GM21526 (cell line): ENCODE measurements at regions not wholly inside any gene's neighbourhood (a gene's known extent, or its start where the extent isn't known, plus 50 kb on each side); places are given as distances from the start of the nearest gene placed in this dataset.
"Not testable (repeated sequence)": the region's sequence is repeated elsewhere in the genome, so short reads cannot be mapped to it uniquely, and the experiment has no call there.

Experiments used
- ATAC-seq: cut with Tn5 transposase; IDR thresholded peaks from one replicate; pipeline ENCODE4 v1.9.1; 2021; ENCODE audit warnings: moderate library complexity; ENCODE audit not compliant: unreplicated experiment, low FRiP score

- no peak for ATAC-seq
These were observed 241.9 kb upstream of the NBEA start for GRCh38 chr13:34700155-34700554.

DNA sequence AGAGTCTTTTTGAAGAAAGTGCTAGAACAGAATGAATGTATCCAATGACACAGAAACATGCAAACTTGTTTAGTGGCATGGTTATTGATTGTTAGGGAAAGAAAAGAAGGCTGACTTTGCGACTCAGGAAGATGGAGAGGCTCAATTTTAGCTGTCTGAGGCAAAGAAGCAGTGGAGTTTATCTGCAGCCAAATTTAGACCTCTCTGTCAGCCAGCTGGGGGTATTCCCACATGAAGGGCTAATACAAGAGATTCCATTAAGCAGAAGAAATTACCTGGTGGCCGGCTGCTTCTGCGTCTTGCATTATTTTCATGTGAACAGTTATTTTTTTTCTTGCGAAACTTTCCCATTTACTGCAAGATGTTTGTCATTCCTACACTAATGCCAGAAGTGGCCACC lies 240.2 kb upstream of the NBEA start:
- no peak for ATAC-seq

GRCh38 chr13:34708566-34709313 lies 233.3 kb upstream of the NBEA start:
- ATAC-seq: no peak

- ATAC-seq: no peak
These were observed 222.8 kb upstream of the NBEA start for GRCh38 chr13:34719060-34719875.

DNA sequence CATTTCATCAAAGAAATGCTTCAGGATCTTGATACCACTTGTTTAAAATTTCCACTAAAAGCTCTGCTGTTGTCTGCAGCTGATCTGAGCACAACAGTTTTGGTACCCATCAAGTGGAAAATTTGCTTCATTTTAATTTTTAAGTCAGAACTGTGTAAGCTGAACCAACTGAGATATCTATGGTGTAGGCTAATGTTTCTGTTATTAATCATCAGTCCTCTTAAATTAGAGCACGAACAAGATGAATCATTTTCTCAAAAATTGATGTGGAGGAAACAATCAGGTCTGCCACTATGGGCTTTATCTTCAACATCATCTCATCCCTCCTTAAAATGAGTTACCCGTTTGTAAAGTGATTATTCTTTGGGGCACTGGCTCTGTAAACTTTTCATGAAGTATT lies 221.5 kb upstream of the NBEA start:
- no peak for ATAC-seq

GRCh38 chr13:34721631-34722595 lies 220.2 kb upstream of the NBEA start:
- no peak for ATAC-seq

- ATAC-seq: no peak
These were observed 219.1 kb upstream of the NBEA start for GRCh38 chr13:34722922-34723321.

DNA sequence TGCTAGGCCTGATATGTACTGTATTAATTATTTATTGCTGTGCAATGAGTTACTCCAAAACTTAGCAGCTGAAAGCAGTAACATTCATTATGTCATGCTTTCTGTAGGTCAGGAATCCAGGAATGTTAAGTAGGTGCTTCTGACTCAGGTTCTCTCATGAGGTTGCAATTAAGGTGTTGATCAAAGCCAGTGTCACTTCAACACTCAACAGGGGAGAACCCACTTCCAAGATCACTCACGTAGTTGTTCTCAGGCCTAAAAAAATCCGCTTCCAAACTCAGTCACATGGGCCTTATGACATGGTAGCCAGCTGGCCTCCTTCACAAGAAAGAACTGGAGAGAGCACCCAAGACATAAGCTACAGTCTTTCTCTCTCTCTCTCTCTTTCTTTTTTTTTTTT lies 211.1 kb upstream of the NBEA start:
- no peak for ATAC-seq

GRCh38 chr13:34731486-34731885 lies 210.6 kb upstream of the NBEA start:
- ATAC-seq: no peak

GRCh38 chr13:34733721-34734120 lies 208.3 kb upstream of the NBEA start:
- no peak for ATAC-seq

GRCh38 chr13:34734932-34735331 lies 207.1 kb upstream of the NBEA start:
- no peak for ATAC-seq

DNA sequence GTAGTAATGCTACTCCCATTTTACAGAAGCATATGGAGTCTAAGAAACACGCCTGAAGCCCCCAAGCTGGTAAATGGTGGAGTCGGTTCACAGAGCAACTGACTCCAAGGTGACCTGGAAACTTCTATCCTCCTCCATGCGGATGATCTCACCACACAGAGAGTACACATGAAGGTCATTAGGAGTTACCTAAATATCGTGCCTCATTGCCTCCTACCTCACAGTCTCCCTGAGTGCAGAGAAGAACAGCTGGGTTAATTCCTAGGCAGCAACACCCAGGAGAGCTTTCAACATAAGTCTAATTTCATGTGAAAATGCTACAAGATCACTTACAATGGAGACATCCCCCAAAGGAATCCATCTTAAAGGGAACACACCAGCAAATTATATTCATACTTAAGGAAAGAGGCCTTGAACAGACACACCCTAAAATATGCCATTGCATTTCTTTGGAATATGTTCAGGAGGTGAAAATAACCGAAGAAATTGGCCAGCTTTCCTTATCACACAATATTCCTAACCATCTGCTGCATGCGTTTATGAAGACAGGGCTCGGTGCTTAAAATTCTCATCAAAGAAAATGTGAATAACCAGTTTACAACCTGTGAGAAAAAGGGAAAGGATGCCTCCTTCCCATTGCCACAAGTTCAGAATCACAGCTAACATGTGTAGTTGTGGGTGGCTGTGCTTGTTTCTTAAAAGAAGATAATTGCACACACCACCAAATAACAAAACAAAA lies 203.6 kb upstream of the NBEA start:
- ATAC-seq: no peak

- ATAC-seq: not testable (repeated sequence)
These were observed 195.0 kb upstream of the NBEA start for GRCh38 chr13:34747056-34747455.

DNA sequence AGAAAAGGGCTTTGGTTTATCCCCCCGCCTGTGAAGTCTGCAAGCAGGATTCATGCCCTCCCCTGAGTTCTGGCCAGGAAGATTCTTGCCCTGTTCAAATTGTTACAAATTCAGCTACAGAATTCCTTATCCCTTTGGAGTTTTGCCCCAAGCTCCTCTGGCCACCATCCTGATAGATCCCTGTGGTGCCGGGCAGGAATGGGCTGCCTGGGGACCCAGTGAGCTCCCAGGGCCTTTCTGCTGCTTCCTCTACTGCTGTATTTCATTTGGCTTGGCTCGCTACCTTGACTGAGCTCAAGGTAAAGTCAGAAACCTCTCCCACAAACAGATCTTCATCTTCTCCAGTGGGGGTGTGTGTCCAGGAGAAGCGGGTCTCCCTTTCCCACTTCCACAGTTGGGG lies 194.6 kb upstream of the NBEA start:
- ATAC-seq: no peak

- ATAC-seq: no peak
These were observed 194.0 kb upstream of the NBEA start for GRCh38 chr13:34748073-34748472.

DNA sequence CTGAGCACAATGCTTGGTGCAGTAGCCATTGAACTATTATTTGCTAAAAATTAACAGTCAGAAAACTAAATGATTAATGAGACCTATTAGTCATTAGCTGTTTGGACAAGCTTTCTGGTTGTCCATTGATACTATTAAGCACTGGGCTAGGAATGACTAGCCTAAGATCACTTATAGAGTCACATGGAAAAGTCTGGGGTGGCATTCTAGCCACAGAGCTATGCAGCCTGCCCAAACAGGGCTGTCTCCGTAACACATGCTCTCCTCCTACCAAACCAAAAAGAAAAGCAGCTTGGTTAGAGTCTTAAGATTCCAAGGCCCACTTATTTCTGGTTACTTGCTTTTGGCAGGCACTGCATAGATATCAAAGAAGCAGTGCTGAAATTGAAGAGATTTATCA lies 193.5 kb upstream of the NBEA start:
- ATAC-seq: no peak

DNA sequence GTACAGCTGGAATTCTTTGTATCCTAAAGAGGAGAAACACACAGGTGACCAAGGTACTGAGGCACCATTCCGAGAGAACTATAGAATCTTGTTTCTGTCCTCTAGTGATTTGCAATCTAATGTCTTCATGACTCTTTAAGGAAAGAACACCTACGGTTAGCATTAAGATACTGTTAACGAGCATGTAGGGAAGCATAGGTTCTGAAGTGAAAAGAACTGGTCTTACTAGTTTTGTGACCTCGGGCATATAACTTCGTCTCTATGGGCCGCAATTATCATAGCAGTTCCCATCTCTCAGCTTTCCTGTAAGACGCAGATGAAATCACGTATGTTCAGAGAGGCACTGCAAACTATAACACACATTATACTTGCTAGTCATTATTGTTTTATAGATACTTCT lies 193.0 kb upstream of the NBEA start:
- no peak for ATAC-seq

- peak; percentile 85 for ATAC-seq
These were observed 191.8 kb upstream of the NBEA start for GRCh38 chr13:34750078-34750931.

GRCh38 chr13:34751044-34751443 lies 191.0 kb upstream of the NBEA start:
- no peak for ATAC-seq
